Osteoblast (primary cell): ENCODE measurements at regions not wholly inside any gene's neighbourhood (a gene's known extent, or its start where the extent isn't known, plus 50 kb on each side); places are given as distances from the start of the nearest gene placed in this dataset.

Experiments used
- DNase-seq: peaks from one replicate; pipeline ENCODE4 v3.0.0; 2011; ENCODE audit warnings: low spot score, mixed read lengths; ENCODE audit not compliant: insufficient read length; ENCODE audit errors: missing footprints
- H2AFZ ChIP-seq: 2 replicates; pipeline ENCODE4 v1.6.0; 2011; ENCODE audit warnings: mild to moderate bottlenecking, low read length
- H3K27ac ChIP-seq: 2 replicates; pipeline ENCODE4 v1.5.1; 2011; ENCODE audit warnings: mild to moderate bottlenecking, low read depth, low read length, moderate library complexity
- H3K27me3 ChIP-seq: 2 replicates; pipeline ENCODE4 v1.6.0; 2012; ENCODE audit warnings: mild to moderate bottlenecking, control low read depth, inconsistent platforms, low read length, moderate library complexity; ENCODE audit not compliant: insufficient read depth
- H3K36me3 ChIP-seq: 2 replicates; pipeline ENCODE4 v1.5.1; 2011; ENCODE audit warnings: mild to moderate bottlenecking, low read length, control low read depth, moderate library complexity; ENCODE audit not compliant: insufficient read depth
- H3K4me1 ChIP-seq: 2 replicates; pipeline ENCODE4 v1.5.1; 2011; ENCODE audit warnings: mild to moderate bottlenecking, low read length, control low read depth, moderate library complexity; ENCODE audit not compliant: insufficient read depth
- H3K4me2 ChIP-seq: 2 replicates; pipeline ENCODE4 v1.6.0; 2011; ENCODE audit warnings: mild to moderate bottlenecking, low read length; ENCODE audit not compliant: insufficient read depth
- H3K4me3 ChIP-seq: fragments of 200-600 bp; sonication (generic); 3 replicates; pipeline ENCODE4 v1.5.1; 2012; ENCODE audit warnings: mild to moderate bottlenecking, low read length, inconsistent platforms; ENCODE audit not compliant: insufficient read depth
- H3K79me2 ChIP-seq: 2 replicates; pipeline ENCODE4 v1.6.0; 2012; ENCODE audit warnings: mild to moderate bottlenecking, low read length, control low read depth, inconsistent platforms; ENCODE audit not compliant: insufficient read depth
- H3K9me3 ChIP-seq: 2 replicates; pipeline ENCODE4 v1.5.1; 2011; ENCODE audit warnings: low read depth, low read length, control low read depth
- H4K20me1 ChIP-seq: 2 replicates; pipeline ENCODE4 v1.6.0; 2012; ENCODE audit warnings: mild to moderate bottlenecking, low read length, control low read depth; ENCODE audit not compliant: insufficient read depth
- TF ChIP-seq, protein P1 (sequence below): IDR thresholded peaks from 2 replicates; pipeline ENCODE4 v1.5.1; 2011; ENCODE audit warnings: mild to moderate bottlenecking, low read depth, low read length, moderate library complexity; ENCODE audit errors: extremely low read depth

DNA sequence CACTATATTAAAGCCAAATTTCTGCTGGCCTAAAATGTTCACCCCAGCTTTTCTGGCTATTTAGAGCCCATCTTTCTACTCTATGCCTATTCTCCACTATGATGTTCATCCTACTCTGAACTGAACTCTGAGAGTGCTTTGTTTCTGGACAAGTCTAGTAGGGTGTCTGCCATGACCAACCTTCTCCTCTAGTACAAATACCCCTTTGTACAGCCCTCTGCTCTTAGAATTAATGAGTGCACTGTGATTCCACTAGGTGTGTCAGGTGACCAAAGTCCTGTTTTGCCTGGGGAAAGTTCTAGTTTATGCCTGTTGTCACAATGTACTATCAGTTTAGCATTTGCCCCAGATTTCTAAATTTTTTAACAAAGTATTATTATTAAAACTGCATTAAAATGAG is 388.1 kb upstream of the MAD2L1 start:
- Histone ChIP-seq H3K4me3 (no peak overlapping the region), H3K36me3 (no peaks in the 10 kb centered on the region), H3K4me1 (peaks cover 17% of the 10 kb centered on the region), H3K4me2 (no peak overlapping the region), H4K20me1 (no peaks in the 10 kb centered on the region), H2AFZ (no peak overlapping the region), H3K79me2 (no peaks in the 10 kb centered on the region), H3K27ac (no peak overlapping the region), H3K9me3 (no peaks in the 10 kb centered on the region), H3K27me3 (no peaks in the 10 kb centered on the region)
- TF ChIP-seq, protein P1, sequence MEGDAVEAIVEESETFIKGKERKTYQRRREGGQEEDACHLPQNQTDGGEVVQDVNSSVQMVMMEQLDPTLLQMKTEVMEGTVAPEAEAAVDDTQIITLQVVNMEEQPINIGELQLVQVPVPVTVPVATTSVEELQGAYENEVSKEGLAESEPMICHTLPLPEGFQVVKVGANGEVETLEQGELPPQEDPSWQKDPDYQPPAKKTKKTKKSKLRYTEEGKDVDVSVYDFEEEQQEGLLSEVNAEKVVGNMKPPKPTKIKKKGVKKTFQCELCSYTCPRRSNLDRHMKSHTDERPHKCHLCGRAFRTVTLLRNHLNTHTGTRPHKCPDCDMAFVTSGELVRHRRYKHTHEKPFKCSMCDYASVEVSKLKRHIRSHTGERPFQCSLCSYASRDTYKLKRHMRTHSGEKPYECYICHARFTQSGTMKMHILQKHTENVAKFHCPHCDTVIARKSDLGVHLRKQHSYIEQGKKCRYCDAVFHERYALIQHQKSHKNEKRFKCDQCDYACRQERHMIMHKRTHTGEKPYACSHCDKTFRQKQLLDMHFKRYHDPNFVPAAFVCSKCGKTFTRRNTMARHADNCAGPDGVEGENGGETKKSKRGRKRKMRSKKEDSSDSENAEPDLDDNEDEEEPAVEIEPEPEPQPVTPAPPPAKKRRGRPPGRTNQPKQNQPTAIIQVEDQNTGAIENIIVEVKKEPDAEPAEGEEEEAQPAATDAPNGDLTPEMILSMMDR, result no peak
- no peak for DNase-seq

DNA sequence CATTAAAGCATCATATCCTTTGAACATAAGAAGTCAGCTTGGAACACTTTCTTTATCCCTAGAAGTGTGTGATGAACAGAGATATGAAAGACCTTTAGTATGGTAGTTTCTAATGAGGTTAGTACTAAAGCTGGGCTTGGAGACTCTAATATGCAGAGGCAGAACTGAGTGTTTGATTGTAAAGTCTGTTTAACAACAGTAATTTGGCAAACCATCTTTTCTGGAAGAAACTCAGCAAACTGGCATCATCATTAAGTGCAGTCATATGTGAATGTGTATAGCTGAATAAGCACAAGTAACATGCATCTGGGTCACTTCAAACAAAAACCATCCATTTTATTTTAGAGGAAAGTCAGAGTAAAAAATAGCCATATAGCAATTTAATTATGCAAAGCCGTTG is 385.9 kb upstream of the MAD2L1 start:
- Histone ChIP-seq H3K27me3 (no peaks in the 10 kb centered on the region), H3K4me1 (peaks cover 26% of the 10 kb centered on the region), H3K27ac (no peak overlapping the region), H2AFZ (peak overlapping the region; percentile 30), H3K79me2 (no peaks in the 10 kb centered on the region), H4K20me1 (no peaks in the 10 kb centered on the region), H3K36me3 (no peaks in the 10 kb centered on the region), H3K4me2 (no peak overlapping the region), H3K4me3 (no peak overlapping the region), H3K9me3 (no peaks in the 10 kb centered on the region)
- TF ChIP-seq, protein P1, result no peak
- no peak for DNase-seq

DNA sequence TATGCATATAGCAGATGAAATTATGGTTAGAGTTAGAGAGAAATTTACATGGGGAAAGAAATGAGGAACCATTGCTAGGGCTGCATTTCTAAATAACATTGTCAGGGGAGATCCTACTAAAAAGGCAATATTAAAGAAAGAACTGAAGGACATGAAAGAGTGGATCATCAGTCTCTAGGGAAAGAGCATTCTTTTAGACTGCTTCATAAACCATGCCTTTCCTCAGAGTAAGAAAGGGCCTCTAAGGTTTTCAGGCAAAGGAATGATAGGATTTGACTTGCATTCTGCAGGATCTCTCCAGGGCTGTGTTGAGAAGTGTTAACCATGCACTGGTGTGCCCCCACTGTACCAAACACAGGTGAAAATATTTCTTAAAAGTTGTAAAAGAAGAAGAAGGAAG is 385.4 kb upstream of the MAD2L1 start:
- Histone ChIP-seq H3K27me3 (no peaks in the 10 kb centered on the region), H3K9me3 (no peaks in the 10 kb centered on the region), H3K4me1 (peaks cover 30% of the 10 kb centered on the region), H3K27ac (no peak overlapping the region), H3K4me2 (peak overlapping the region; percentile 5), H2AFZ (no peak overlapping the region), H3K36me3 (no peaks in the 10 kb centered on the region), H3K4me3 (no peak overlapping the region), H3K79me2 (no peaks in the 10 kb centered on the region), H4K20me1 (no peaks in the 10 kb centered on the region)
- TF ChIP-seq, protein P1, result no peak
- no peak for DNase-seq

DNA sequence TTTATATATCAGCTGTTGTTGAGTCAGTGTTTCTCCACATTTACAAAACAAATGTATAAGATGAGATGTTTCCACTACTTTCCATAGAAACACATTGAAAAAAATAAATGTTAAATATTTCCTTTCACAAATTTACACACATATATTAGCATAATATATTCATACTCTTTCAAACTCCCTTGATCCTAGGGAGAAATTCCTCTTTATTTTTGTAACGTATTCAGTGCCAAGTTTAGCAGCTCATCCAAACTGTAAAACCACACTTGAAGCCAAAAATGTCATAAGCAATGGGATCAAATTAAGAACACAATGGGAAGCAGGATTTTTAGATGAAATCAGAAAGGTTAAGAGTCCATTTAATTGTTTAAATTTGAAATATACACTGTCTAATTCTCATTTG is 381.1 kb upstream of the MAD2L1 start:
- TF ChIP-seq, protein P1, result no peak
- H2AFZ ChIP-seq, result peak overlapping the region; percentile 4

More for the DNA sequence above, 381.1 kb upstream of the MAD2L1 start:
- H3K27me3 ChIP-seq, result no peaks in the 10 kb centered on the region
- H3K4me2 ChIP-seq, result peak overlapping the region; percentile 47
- H3K4me1 ChIP-seq, result peaks cover 42% of the 10 kb centered on the region
- no peaks in the 10 kb centered on the region for H3K9me3 ChIP-seq
- H3K27ac ChIP-seq, result no peak overlapping the region
- no peak for DNase-seq
- no peaks in the 10 kb centered on the region for H4K20me1 ChIP-seq
- H3K36me3 ChIP-seq, result no peaks in the 10 kb centered on the region
- no peaks in the 10 kb centered on the region for H3K79me2 ChIP-seq
- no peak overlapping the region for H3K4me3 ChIP-seq
